ENCODE measurements at regions not wholly inside any gene's neighbourhood (a gene's known extent, or its start where the extent isn't known, plus 50 kb on each side); places are given as distances from the start of the nearest gene placed in this dataset.

- DNase-seq = no peak
- H3K79me2 ChIP-seq (ENCODE audit: control insufficient read depth, insufficient read depth, low read length, poor library complexity) = no peaks in the 10 kb centered on the region
- H3K4me1 ChIP-seq (ENCODE audit: control insufficient read depth in 1 of 2, insufficient read depth in 2 of 2, low read length in 2 of 2) = no peaks in the 10 kb centered on the region
- H4K8ac ChIP-seq (ENCODE audit: low read depth, low read length) = no peak overlapping the region
- no peaks in the 10 kb centered on the region for H3K36me3 ChIP-seq (ENCODE audit: control insufficient read depth in 1 of 2, insufficient read depth in 2 of 2, low read length in 2 of 2)
- no peak overlapping the region for H3K4me3 ChIP-seq (ENCODE audit: low read depth, low read length)
- H2AK5ac ChIP-seq (ENCODE audit: low read length) = no peak overlapping the region
- no peaks in the 10 kb centered on the region for H3K27me3 ChIP-seq (ENCODE audit: insufficient read depth, low read length)
- no peak overlapping the region for H2BK12ac ChIP-seq (ENCODE audit: low read length)
- WGBS (ENCODE audit: extremely low coverage, insufficient coverage, insufficient read length) = no CpG with 5 or more reads among the region's 2 CpGs
- H3K9me3 ChIP-seq (ENCODE audit: insufficient read depth, low read depth, low read length) = no peaks in the 10 kb centered on the region
- H3K9ac ChIP-seq (ENCODE audit: low read length) = no peak overlapping the region
- H3K27ac ChIP-seq (ENCODE audit: low read depth, low read length) = no peak overlapping the region
- no peak overlapping the region for H4K12ac ChIP-seq (ENCODE audit: low read depth, low read length)
- no peak overlapping the region for H3K14ac ChIP-seq (ENCODE audit: low read length)
- no peak overlapping the region for H2BK5ac ChIP-seq (ENCODE audit: low read depth, low read length, poor library complexity)
- H3K23ac ChIP-seq (ENCODE audit: low read length) = no peak overlapping the region
- no peak overlapping the region for H4K91ac ChIP-seq (ENCODE audit: low read depth, low read length)
- no peak overlapping the region for H3K4ac ChIP-seq (ENCODE audit: low read depth, low read length)
- H3K79me1 ChIP-seq (ENCODE audit: low read length) = no peaks in the 10 kb centered on the region
- H2BK120ac ChIP-seq (ENCODE audit: insufficient read depth, low read length, poor library complexity) = no peak overlapping the region
- no peak overlapping the region for H3K4me2 ChIP-seq (ENCODE audit: low read length)
- no peak overlapping the region for H2AFZ ChIP-seq (ENCODE audit: insufficient read depth, low read length, poor library complexity)
- H3K18ac ChIP-seq (ENCODE audit: low read length) = no peak overlapping the region
These were observed 595.8 kb upstream of the CADM1 start for GRCh38 chr11:116100016-116100415.

- WGBS (ENCODE audit: extremely low coverage, insufficient coverage, insufficient read length) = no CpG with 5 or more reads among the region's 6 CpGs
- H4K91ac ChIP-seq (ENCODE audit: low read depth, low read length) = no peak overlapping the region
- H3K23ac ChIP-seq (ENCODE audit: low read length) = no peak overlapping the region
- no peaks in the 10 kb centered on the region for H3K36me3 ChIP-seq (ENCODE audit: control insufficient read depth in 1 of 2, insufficient read depth in 2 of 2, low read length in 2 of 2)
- H3K4me1 ChIP-seq (ENCODE audit: control insufficient read depth in 1 of 2, insufficient read depth in 2 of 2, low read length in 2 of 2) = no peaks in the 10 kb centered on the region
- DNase-seq = no peak
- no peak overlapping the region for H3K27ac ChIP-seq (ENCODE audit: low read depth, low read length)
- no peak overlapping the region for H3K4me2 ChIP-seq (ENCODE audit: low read length)
- no peak overlapping the region for H2BK5ac ChIP-seq (ENCODE audit: low read depth, low read length, poor library complexity)
- no peak overlapping the region for H3K4ac ChIP-seq (ENCODE audit: low read depth, low read length)
- no peak overlapping the region for H2BK120ac ChIP-seq (ENCODE audit: insufficient read depth, low read length, poor library complexity)
- H3K9me3 ChIP-seq (ENCODE audit: insufficient read depth, low read depth, low read length) = no peaks in the 10 kb centered on the region
- no peak overlapping the region for H3K18ac ChIP-seq (ENCODE audit: low read length)
- H4K8ac ChIP-seq (ENCODE audit: low read depth, low read length) = no peak overlapping the region
- H3K14ac ChIP-seq (ENCODE audit: low read length) = no peak overlapping the region
- H3K79me2 ChIP-seq (ENCODE audit: control insufficient read depth, insufficient read depth, low read length, poor library complexity) = no peaks in the 10 kb centered on the region
- H2BK12ac ChIP-seq (ENCODE audit: low read length) = no peak overlapping the region
- H3K4me3 ChIP-seq (ENCODE audit: low read depth, low read length) = no peak overlapping the region
- no peaks in the 10 kb centered on the region for H3K79me1 ChIP-seq (ENCODE audit: low read length)
- H3K27me3 ChIP-seq (ENCODE audit: insufficient read depth, low read length) = no peaks in the 10 kb centered on the region
- no peak overlapping the region for H3K9ac ChIP-seq (ENCODE audit: low read length)
- H2AK5ac ChIP-seq (ENCODE audit: low read length) = no peak overlapping the region
- H2AFZ ChIP-seq (ENCODE audit: insufficient read depth, low read length, poor library complexity) = no peak overlapping the region
- no peak overlapping the region for H4K12ac ChIP-seq (ENCODE audit: low read depth, low read length)
These were observed 595.3 kb upstream of the CADM1 start for GRCh38 chr11:116099541-116099940.

- H2AFZ ChIP-seq (ENCODE audit: insufficient read depth, low read length, poor library complexity) = no peak overlapping the region
- H2BK12ac ChIP-seq (ENCODE audit: low read length) = no peak overlapping the region
- H4K91ac ChIP-seq (ENCODE audit: low read depth, low read length) = no peak overlapping the region
- H2AK5ac ChIP-seq (ENCODE audit: low read length) = no peak overlapping the region
- no peak overlapping the region for H3K4me3 ChIP-seq (ENCODE audit: low read depth, low read length)
- no peaks in the 10 kb centered on the region for H3K27me3 ChIP-seq (ENCODE audit: insufficient read depth, low read length)
- no peaks in the 10 kb centered on the region for H3K9me3 ChIP-seq (ENCODE audit: insufficient read depth, low read depth, low read length)
- no peak for DNase-seq
- H3K4me1 ChIP-seq (ENCODE audit: control insufficient read depth in 1 of 2, insufficient read depth in 2 of 2, low read length in 2 of 2) = peaks cover 0 to 2% of the 10 kb centered on the region in 2 experiments
- no peak overlapping the region for H3K18ac ChIP-seq (ENCODE audit: low read length)
- no peaks in the 10 kb centered on the region for H3K36me3 ChIP-seq (ENCODE audit: control insufficient read depth in 1 of 2, insufficient read depth in 2 of 2, low read length in 2 of 2)
- no peaks in the 10 kb centered on the region for H3K79me2 ChIP-seq (ENCODE audit: control insufficient read depth, insufficient read depth, low read length, poor library complexity)
- no peak overlapping the region for H2BK5ac ChIP-seq (ENCODE audit: low read depth, low read length, poor library complexity)
- H3K79me1 ChIP-seq (ENCODE audit: low read length) = no peaks in the 10 kb centered on the region
- no peak overlapping the region for H3K9ac ChIP-seq (ENCODE audit: low read length)
- no peak overlapping the region for H4K12ac ChIP-seq (ENCODE audit: low read depth, low read length)
- H3K23ac ChIP-seq (ENCODE audit: low read length) = no peak overlapping the region
- H3K4ac ChIP-seq (ENCODE audit: low read depth, low read length) = no peak overlapping the region
- no CpG with 5 or more reads among the region's 12 CpGs for WGBS (ENCODE audit: extremely low coverage, insufficient coverage, insufficient read length)
- no peak overlapping the region for H3K27ac ChIP-seq (ENCODE audit: low read depth, low read length)
- H3K4me2 ChIP-seq (ENCODE audit: low read length) = no peak overlapping the region
- no peak overlapping the region for H2BK120ac ChIP-seq (ENCODE audit: insufficient read depth, low read length, poor library complexity)
- H4K8ac ChIP-seq (ENCODE audit: low read depth, low read length) = no peak overlapping the region
- no peak overlapping the region for H3K14ac ChIP-seq (ENCODE audit: low read length)
These were observed 592.2 kb upstream of the CADM1 start for GRCh38 chr11:116096272-116096995.

GRCh38 chr11:116093481-116094270 is 589.5 kb upstream of the CADM1 start:
- H4K91ac ChIP-seq (ENCODE audit: low read depth, low read length) = no peak overlapping the region
- DNase-seq = no peak
- H3K23ac ChIP-seq (ENCODE audit: low read length) = no peak overlapping the region
- no peaks in the 10 kb centered on the region for H3K9me3 ChIP-seq (ENCODE audit: insufficient read depth, low read depth, low read length)
- no peak overlapping the region for H3K27ac ChIP-seq (ENCODE audit: low read depth, low read length)
- no peak overlapping the region for H4K8ac ChIP-seq (ENCODE audit: low read depth, low read length)
- H3K9ac ChIP-seq (ENCODE audit: low read length) = no peak overlapping the region
- no CpG with 5 or more reads among the region's 2 CpGs for WGBS (ENCODE audit: extremely low coverage, insufficient coverage, insufficient read length)
- no peaks in the 10 kb centered on the region for H3K79me2 ChIP-seq (ENCODE audit: control insufficient read depth, insufficient read depth, low read length, poor library complexity)
- H3K14ac ChIP-seq (ENCODE audit: low read length) = no peak overlapping the region
- H2BK12ac ChIP-seq (ENCODE audit: low read length) = no peak overlapping the region
- H2AK5ac ChIP-seq (ENCODE audit: low read length) = no peak overlapping the region
- H2AFZ ChIP-seq (ENCODE audit: insufficient read depth, low read length, poor library complexity) = no peak overlapping the region
- H3K27me3 ChIP-seq (ENCODE audit: insufficient read depth, low read length) = no peaks in the 10 kb centered on the region
- no peaks in the 10 kb centered on the region for H3K79me1 ChIP-seq (ENCODE audit: low read length)
- no peak overlapping the region for H4K12ac ChIP-seq (ENCODE audit: low read depth, low read length)
- no peaks in the 10 kb centered on the region for H3K36me3 ChIP-seq (ENCODE audit: control insufficient read depth in 1 of 2, insufficient read depth in 2 of 2, low read length in 2 of 2)
- no peak overlapping the region for H2BK5ac ChIP-seq (ENCODE audit: low read depth, low read length, poor library complexity)
- H2BK120ac ChIP-seq (ENCODE audit: insufficient read depth, low read length, poor library complexity) = no peak overlapping the region
- H3K4me3 ChIP-seq (ENCODE audit: low read depth, low read length) = no peak overlapping the region
- no peak overlapping the region for H3K4me2 ChIP-seq (ENCODE audit: low read length)
- no peak overlapping the region for H3K18ac ChIP-seq (ENCODE audit: low read length)
- peaks cover 0 to 2% of the 10 kb centered on the region in 2 experiments for H3K4me1 ChIP-seq (ENCODE audit: control insufficient read depth in 1 of 2, insufficient read depth in 2 of 2, low read length in 2 of 2)
- H3K4ac ChIP-seq (ENCODE audit: low read depth, low read length) = no peak overlapping the region

Data from trophoblast cell (in vitro differentiated cells and primary cell).